Heart left ventricle (tissue), 13 donors: ENCODE measurements at regions not wholly inside any gene's neighbourhood (a gene's known extent, or its start where the extent isn't known, plus 50 kb on each side); places are given as distances from the start of the nearest gene placed in this dataset.

Source experiments
- CTCF ChIP-seq, 12 donors: fragments of 200-600 bp; sonication (generic) in 4 of 12; IDR thresholded peaks; one replicate each; pipeline versions ENCODE4 v1.5.0 to v1.8.0; 2018 to 2022; ENCODE audit warnings: antibody characterized with exemption in 12 of 12, mild to moderate bottlenecking in 5 of 12
- POLR2A ChIP-seq, 2 donors: fragments of 450-650 bp; IDR thresholded peaks; one replicate each; pipeline ENCODE4 v1.6.1; 2017; ENCODE audit warnings: antibody characterized with exemption in 2 of 2, mild to moderate bottlenecking in 2 of 2, moderate library complexity in 2 of 2
- donor health status: ischemic (EF 13 %, LVEDD 7.1; RV severe dilation, severe dysfunction).
- donor health status: DM: no; HTN: yes; CAD: no.
- donor health status: DM: no; HTN: no; CAD: no.
- donor health status: ischemic (EF 25% LVEDD 6.9; RV normal size, moderate dysfunction).
- donor health status: ischemic (EF 25% LVEDD 5.7; RV mildly dilated, moderate dysfunction).
- donor health status: ischemic (EF 35%, LVEDD 5.7; RV mildly dilated, moderate dysfunction).
- donor health status: nonischemic (EF 11% LVEDD 7.7; RV severe dilation, severe dysfunction).
- donor health status: DM: yes; HTN: yes; CAD: no.
- donor health status: PGD.
- donor health status: ischemic (EF 29% LVEDD 5.4; RV normal size, mild dysfunction).
- donor health status: nonischemic (EF 23%, LVEDD 6.1; RV moderate dilation, normal function).

- TF ChIP-seq POLR2A (IDR thresholded peaks at IDR 0.05) (no peak), CTCF (IDR thresholded peaks at IDR 0.05) (no peak)
Observed at GRCh38 chr13:82196087-82196486, 1686.2 kb downstream of the SLITRK1 start.
